Stimulated activated CD4-positive, alpha-beta T cell treated with anti-CD3 and anti-CD28 coated beads, TNF-alpha, amount 100 ng/mL, for 48 hours (primary cell): ENCODE measurements at regions not wholly inside any gene's neighbourhood (a gene's known extent, or its start where the extent isn't known, plus 50 kb on each side); places are given as distances from the start of the nearest gene placed in this dataset.

Experiments used
- DNase-seq, 3 donors: peaks; one replicate each; pipeline ENCODE4 v3.0.0-alpha.2; 2020; ENCODE audit warnings: low read depth in 3 of 3

DNA sequence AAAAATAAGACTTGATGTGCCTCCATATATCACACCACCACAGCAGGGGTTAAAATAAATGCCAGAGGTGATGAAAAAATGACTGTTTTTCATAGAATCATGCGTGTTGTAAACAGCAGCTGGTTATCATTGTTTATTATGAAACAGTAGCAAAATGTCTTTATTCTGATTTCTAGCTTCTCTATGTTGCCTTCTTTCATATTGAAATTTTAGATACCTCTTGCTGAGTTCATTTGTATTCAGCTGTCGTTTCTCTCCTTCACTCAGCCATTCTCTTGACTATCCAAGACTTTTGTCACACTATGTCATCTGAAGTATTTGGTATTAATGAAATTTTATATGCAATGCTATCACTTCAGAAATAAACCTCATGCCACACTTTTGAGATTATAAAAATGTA is 465.0 kb downstream of the TAF11L14 start:
- no peak for DNase-seq

DNA sequence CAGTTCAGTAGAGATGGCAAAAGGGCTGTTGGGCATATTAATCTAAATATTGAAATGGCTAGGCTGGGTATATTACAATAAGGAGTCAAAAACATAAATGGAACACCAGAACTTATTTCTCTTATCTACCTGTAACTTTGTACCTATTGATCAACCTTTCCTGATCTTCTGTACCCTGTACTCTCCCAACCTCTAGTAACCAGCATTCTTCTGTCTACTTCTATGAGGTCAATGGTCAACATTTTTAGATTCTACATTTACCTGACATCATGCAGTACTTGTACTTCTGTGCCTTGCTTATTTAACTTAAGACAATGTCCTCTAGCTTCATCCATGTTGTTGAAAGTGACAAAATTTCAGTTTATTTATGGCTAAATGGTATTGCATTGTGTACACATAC is 467.3 kb downstream of the TAF11L14 start:
- DNase-seq: no peak

DNA sequence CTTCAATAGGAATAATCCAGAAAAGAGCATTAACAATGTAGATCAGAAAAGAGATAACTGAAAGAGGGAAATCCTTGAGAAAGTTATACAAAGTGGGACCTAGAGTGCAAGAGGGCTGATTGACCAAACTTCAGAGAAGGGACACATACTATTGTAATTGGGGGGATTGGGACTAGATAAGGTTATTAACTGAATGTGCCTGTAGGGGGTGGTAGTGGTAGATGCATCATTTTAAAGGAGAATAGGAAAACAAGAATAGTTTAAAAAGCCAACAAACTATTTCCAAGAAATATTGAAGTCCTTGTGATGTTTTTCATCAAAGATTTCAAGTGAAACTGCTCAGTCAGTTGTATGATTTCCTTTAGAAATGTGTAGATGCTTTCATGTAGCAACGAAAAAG is 468.5 kb downstream of the TAF11L14 start:
- DNase-seq: no peak

DNA sequence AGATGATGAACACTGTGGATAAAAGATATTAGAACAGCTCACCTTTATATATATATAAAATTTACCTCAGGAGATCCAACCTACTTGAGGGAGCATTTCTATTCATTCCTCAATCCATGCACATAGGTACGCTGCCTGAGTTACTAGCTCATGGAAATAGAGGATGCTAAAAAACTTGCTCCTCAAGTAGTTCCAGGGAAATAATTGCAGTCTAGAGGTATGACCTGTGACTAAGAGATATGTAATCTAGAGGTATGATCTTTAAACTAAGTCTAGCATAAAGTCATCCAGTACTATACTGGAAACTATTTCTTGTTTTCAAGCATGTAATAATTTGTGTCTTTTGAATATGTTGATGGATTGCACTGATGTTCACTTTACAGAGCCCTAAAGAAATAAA is 471.2 kb downstream of the TAF11L14 start:
- no peak for DNase-seq

DNA sequence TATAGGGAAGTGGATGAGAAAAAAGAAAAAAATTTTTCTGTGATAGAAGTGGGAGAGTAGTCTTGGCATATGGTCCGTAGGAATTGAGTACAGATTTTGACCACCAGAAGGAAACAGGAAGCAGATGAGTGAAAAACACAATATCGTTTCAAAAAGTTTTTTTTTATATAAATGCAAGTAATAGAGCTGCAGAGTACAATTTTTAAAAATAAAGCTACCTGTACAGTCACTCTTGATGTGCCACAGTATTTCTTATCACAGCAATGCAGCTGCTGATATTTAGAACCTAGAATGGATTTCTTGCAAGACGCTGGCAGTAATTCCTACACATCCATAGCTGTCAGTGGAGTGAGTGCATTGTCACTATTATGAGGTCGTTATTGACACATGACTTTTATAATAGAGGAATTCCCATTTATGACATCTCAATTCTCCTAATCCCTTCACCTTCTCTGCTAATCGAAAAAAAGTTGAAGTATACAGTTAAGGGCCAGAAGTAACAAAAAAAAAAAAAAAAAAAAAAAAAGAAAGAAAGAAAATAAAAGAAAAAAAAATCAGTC is 477.7 kb downstream of the TAF11L14 start:
- no peak for DNase-seq

DNA sequence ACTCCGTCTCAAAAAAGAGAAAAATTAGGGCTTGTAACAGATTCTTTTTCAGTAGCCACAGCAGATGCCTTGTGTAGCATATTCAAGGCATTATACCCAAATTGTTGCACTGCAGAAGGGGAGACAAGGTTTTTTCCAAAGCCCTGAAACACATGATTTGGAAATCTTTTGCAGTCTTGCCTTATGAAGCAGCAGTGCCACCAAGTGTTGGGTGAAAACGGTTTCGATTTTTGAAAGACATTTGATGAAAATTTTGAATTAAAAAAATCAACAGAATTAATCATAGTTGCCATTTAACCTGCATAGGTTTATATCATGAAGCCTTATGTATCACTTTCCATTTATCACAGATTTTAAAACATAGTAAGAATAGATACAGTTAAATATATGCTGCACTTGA is 479.5 kb downstream of the TAF11L14 start:
- DNase-seq: no peak

DNA sequence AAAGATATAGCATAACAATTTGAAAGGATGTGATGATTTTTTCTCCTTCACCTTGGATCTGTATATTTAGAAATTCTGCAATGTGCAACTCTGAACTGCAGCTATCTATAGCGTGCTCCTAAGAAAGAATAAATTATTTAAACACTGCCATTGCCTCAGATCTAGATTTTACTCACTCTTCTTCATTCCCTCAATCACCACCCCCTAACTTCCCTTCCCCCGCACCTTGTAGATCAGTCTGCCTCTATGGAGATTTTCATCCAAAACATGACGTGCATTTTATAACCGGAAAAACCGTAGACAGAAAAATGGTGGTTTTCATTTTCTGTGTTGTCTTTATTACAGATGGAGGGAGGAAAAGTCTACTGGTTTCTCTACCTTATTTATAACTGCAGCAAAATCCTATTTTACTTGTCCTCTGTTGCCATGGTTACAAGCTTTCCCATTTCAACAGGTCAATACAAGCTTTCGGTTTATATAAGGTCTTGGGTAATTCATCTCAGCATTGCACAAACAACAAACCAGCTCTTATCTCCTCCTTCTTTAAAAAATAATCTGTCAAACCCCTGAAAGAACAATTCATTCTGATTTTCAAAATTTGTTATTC is 480.0 kb downstream of the TAF11L14 start:
- no peak for DNase-seq

DNA sequence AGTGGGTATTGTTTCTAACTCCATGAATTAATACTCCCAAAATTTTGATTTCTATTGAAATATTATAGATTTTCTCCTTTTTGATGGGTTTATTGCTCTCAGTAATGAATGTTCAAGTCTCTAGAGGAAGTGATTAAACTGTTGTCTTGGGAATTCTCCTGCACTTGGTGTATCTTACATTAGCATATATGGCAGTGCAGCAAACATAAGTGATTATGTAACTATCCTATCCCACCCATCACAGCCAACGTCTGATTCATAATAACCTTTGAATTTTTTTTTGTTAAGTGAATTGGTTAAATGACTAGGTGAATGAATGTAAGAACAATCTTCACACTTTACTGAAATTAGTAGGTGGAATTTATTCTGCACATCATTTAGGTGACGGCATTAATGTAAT is 483.7 kb downstream of the TAF11L14 start:
- no peak for DNase-seq

DNA sequence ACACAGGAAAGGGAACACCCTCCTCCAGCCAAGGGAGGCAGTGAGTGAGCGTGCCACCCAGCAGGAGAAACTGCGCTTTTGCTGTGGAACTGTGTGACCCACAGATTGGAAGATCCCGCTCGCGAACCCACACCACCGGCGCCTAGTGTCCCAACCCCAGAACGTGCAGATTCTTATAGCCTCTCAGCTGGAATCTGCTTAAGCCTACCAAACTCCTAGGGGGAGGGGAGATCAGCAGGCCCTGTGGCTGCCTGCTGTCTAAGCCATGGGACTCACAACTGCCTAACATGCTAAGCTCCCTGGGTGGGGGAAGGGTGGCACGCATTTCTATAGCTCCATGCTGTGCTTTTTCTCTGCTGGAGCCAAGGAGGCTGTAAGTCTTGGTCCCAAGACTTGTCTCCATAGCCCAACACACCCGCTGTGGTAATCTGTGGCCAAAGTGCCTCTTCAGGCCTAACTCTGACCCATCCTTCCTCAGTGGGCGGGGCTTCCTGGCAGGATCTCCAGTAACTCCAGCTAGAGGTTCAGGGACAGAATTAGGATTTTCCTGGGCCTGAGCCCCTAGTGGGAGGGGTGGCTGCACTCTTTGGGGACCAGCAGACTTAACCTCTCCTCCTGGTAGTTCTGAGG is 485.0 kb downstream of the TAF11L14 start:
- no peak for DNase-seq

DNA sequence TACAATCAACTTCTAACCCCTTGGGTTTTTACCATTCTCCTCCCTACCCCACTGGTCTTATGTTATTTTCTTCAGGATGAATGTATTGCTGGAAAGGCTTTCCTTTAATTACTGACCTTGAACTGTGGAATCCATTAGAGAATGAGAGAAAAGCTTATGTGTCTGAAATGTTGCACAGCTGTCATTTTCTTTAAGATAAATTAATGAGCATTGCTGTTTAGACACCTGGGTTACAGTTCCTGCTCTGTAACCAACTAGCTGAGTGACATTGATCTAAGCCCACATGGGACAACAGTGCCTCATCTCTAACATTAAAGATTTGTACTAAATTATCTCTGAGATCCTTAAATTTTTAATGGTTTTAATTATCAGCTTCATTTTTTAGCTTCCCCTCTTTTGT is 507.0 kb downstream of the TAF11L14 start:
- DNase-seq: no peak

DNA sequence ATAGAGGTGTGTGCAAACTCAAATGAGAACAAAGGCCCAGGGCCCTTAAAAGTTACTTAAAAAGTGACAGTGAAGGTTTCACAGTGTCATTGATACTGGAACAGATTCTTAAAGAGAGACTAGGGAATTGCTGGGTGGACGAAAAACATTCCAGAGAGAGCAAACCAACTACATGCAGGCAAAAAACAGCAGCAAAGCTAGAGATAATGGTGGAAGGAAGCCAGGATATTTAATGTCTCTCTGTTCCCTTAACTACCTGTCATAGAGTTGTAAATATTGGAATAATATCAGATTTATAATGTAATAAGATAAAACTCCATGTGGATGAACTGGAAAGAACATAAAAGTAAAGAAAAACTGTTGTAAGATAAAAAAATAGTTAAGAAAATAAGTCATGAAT is 508.6 kb downstream of the TAF11L14 start:
- DNase-seq: no peak

DNA sequence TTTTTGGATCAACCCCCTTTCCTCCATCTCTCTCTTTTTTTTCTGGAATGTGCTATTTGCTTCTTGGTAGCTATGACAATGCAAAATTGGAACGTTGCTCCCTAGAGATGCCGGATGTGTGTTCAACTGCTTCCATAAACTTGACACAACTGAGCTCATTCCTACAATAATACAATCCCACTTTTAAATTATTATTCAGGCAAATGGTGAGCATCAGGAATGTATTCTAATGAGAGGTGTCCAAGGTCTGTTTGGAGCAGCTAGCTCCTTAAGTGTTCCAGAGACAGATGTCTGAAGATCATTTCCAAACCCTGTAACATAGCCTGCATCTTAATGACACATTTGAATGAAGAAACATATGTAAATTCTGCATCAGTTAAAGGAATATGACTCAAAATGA is 518.4 kb downstream of the TAF11L14 start:
- DNase-seq: no peak

DNA sequence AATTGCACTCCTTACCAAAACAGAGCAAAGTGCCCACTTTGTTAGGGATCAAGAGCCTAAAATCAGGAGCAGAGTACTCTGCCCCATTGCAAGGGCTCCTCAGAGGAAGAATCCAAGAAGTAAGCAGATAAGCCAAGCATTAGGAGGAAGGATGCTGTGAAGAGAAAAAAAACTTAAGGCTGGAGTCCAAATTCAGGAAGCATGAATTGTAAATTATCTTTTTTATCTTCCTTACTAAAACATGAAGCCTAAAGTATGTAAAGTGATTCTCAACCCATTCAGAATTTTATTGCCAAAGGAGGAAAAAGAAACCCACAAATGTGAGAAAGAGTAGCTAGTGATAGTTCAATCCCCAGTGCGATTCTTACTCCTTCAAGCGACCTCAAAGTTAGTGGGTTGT is 523.9 kb downstream of the TAF11L14 start:
- no peak for DNase-seq

DNA sequence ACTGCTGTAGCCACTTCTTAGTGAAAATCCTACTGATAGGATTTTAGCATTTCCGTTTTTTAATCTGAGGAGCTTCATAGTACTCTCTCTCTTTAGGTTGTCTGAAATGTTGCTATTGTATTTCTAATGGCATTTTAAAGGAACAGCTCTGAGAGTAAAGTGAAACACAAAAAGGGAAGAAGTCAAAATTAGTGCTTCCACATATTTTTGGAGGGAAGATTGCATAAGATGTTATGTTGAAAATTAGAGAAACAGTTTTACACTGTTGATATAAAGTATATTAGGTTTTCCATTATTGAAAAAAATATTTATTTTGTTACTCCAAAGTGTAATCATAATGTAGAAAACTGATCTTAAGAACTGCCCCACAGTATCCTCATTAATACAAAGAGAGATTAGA is 525.1 kb downstream of the TAF11L14 start:
- DNase-seq: no peak

DNA sequence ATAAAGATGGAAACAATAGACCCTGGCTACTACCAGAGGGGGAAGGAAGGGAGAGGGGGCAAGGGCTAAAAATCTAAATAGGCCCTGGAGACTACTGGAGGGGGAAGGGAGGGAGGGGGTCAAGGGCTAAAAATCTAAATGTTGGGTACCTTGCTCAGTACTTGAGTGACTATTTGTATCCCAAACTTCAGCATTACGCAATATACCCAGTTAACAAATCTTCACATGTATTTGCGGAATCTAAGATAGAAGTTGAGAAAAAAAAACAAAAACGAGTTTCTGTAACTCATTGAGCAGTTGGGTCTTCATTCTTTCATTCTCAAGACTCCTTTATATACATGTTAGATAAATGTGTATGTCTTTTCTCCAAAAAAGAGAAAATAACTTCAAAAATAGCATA is 537.4 kb downstream of the TAF11L14 start:
- DNase-seq: no peak

DNA sequence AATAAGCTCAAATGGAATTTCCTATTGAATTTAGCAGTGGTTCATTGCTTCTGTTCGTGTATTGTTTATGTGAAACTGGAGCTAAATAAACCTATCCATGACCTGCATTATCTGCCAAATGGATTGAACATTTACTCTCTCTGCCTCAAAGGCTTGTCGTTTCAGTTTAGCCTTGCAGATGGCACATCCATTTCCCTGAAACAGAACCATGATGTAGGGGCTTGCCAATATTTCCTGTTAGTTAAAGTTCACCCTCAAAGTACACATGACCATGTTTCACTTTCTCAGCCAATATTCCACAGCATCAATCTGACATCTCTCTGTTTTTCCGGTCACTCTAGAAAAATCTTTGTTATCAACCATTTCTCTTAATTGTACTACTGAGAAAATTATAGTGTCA is 545.3 kb downstream of the TAF11L14 start:
- DNase-seq: no peak

DNA sequence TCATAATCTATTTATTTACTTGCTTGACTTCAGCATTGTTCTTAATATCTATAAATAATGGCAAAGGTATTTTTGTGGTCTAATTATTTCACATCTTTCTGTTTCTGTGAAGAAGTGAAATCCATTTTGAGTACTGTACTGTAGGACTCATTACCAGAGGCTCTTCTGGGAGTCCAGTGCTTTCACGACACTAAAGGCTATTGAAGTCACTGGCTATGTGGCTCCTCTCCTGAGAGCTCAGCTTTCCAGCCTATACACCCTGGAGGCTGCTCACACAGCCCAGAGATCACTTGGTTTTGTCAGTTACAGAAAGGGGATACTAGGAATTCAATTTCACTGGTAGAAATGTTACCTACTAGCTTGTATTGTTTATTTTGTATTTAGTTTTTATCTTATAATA is 547.3 kb downstream of the TAF11L14 start:
- DNase-seq: no peak

DNA sequence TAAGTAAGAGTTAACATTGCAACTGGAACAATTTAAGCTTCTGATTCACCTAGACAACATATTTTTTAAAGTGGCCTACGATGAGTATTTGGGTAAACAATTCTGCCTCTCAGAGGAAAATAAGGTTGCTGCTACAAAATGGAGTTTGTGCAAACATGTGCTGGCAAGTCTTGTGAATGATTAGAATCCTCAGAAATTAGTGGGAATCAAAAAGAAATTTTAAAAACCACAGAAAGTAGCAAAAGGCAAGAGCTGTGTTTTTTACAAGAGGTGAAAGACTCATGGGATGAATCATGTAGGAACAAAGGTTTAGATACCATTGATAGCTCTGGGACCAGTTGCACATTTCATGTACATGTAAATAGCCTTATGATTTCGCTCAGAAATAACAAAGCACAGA is 561.6 kb downstream of the TAF11L14 start:
- DNase-seq: no peak

DNA sequence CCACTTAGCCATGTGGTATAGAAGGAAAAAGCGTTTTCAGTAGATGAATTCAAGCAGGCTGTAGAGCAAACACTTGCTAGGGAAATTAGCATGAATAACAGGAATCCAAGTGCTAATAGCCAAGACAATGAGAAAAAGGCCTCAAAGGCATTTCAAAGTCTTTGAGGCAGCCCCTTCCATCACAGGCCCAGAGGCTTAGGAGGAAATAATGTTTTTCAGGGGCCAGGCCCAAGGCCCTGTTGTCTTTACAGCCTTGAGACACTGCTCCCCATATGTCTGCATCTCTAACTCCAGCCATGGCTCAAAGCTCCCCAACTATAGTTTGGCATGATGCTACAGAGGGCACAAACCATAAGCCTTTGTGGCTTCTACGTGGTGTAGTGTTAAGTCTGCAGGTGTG is 563.5 kb downstream of the TAF11L14 start:
- DNase-seq: no peak

DNA sequence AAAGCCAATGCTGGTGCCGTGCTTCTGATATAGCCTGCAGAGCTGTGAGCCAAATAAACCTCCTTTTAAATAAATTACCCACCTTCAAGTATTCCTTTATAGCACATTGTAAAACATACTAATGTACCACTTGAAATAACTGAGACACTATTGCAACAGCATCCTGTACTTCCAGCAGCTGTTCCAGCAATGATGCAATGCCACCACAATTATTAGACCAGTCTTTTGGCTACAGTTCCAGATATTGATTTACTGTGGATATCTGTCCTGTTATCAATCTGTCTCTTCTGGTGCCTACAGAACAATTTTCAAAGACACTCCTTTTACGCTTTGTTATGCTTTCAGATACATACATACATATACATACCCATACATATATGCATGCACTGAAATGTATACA is 567.9 kb downstream of the TAF11L14 start:
- DNase-seq: no peak

DNA sequence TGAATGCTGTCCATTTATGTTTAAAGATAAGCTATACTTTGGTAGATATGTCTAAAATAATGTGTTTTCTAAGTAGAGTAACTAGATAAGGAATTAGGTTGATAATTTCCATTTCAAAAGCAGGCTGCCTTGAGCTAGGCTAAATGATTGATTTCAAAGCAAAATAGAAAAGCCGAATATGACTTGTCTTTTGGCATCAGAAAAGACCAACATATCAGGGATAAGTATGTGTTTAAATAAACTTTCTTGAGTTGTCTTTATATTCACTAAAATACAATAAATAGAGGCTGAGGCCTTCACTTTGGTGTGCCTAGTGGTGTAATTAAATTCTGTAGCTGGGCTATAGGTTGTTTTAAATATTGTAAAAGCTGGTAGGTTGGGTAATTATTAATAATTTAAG is 569.0 kb downstream of the TAF11L14 start:
- no peak for DNase-seq

DNA sequence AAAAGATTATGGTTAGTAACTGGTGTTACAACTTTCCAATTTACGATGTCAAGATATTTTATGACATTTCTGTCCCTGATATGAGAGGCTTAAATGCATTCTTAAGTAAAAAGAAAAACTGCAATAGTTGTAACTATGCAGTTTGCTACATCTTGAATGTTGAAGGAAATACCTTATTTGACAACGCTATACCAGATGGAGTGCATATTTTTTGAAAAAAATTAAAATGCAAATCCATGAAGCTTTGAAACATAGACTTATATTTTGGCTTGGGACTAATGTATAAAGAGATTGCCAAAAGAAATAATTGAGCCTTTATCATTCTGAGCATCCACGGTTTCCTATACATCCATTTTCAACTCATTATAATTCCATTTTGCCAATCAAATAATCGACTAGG is 579.4 kb downstream of the TAF11L14 start:
- no peak for DNase-seq

DNA sequence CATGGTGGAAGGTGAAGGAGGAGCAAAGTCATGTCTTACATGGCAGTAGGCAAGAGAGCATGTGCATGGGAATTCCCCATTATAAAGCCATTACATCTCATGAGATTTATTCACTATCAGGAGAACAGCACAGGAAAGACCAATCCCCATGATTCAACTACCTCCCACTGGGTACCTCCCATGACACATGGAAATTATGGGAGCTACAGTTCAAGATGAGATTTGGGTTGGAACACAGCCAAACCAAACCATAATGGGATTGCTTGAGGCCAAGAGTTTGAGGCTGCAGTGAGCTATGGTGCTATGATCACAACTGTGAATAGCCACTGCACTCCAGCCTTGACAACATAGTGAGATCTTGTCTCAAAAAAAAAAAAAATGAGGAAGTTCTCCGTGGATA is 581.8 kb downstream of the TAF11L14 start:
- no peak for DNase-seq

DNA sequence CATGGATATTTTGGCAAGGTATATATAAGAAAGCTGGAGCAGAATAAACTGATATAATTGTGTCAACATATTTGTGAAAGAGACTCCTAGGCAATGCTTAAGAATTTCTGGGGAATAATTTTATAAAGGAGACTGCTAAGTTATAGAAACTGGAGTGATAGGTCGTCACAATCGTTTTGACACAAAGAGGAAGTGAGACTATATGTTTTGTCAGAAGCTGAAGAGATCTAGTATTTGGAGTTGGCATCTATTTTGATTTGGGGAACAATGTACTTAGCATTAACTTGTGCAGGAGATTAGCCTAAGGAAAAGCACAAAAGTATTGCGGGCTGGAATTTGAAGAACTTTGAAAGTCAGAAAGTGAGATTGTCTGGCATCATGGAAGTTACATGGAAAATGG is 582.5 kb downstream of the TAF11L14 start:
- no peak for DNase-seq
